Neutrophil (primary cell): ENCODE measurements at regions not wholly inside any gene's neighbourhood (a gene's known extent, or its start where the extent isn't known, plus 50 kb on each side); places are given as distances from the start of the nearest gene placed in this dataset.

ENCODE experiments used
- H3K27ac ChIP-seq: fragments of 200-600 bp; sonication (generic); 2 replicates; pipeline ENCODE4 v1.5.1; 2016; ENCODE audit warnings: mild to moderate bottlenecking, moderate library complexity
- H3K27me3 ChIP-seq: fragments of 200-600 bp; sonication (generic); 2 replicates; pipeline ENCODE4 v1.6.0; 2016; ENCODE audit warnings: mild to moderate bottlenecking
- H3K36me3 ChIP-seq: fragments of 200-600 bp; sonication (generic); 2 replicates; pipeline ENCODE4 v1.5.1; 2017
- H3K4me1 ChIP-seq, 2 experiments: fragments of 200-600 bp in 1 of 2; sonication (generic) in 1 of 2; 1 replicate in 1 of 2; 2 replicates in 1 of 2; pipeline versions ENCODE4 v1.5.1 to v1.6.1; 2013 to 2016; ENCODE audit warnings: low read depth in 1 of 2, low read length in 1 of 2, mild to moderate bottlenecking in 1 of 2, moderate library complexity in 1 of 2; ENCODE audit not compliant: control insufficient read depth in 1 of 2, insufficient read depth in 1 of 2
- H3K4me3 ChIP-seq, 2 experiments: fragments of 200-600 bp in 1 of 2; sonication (generic) in 1 of 2; 1 replicate in 1 of 2; 2 replicates in 1 of 2; pipeline ENCODE4 v1.5.1; 2013 to 2016; ENCODE audit warnings: low read depth in 1 of 2, low read length in 1 of 2, mild to moderate bottlenecking in 1 of 2, moderate library complexity in 1 of 2
- H3K9me3 ChIP-seq: fragments of 200-600 bp; sonication (generic); 2 replicates; pipeline ENCODE4 v1.5.1; 2016
- TF ChIP-seq, protein P1 (sequence below): fragments of 200-600 bp; sonication (generic); IDR thresholded peaks from 2 replicates; pipeline ENCODE4 v1.5.1; 2016; ENCODE audit warnings: antibody characterized with exemption

GRCh38 chr1:199292896-199293295 is 654.1 kb downstream of the PTPRC start:
- TF ChIP-seq, protein P1, sequence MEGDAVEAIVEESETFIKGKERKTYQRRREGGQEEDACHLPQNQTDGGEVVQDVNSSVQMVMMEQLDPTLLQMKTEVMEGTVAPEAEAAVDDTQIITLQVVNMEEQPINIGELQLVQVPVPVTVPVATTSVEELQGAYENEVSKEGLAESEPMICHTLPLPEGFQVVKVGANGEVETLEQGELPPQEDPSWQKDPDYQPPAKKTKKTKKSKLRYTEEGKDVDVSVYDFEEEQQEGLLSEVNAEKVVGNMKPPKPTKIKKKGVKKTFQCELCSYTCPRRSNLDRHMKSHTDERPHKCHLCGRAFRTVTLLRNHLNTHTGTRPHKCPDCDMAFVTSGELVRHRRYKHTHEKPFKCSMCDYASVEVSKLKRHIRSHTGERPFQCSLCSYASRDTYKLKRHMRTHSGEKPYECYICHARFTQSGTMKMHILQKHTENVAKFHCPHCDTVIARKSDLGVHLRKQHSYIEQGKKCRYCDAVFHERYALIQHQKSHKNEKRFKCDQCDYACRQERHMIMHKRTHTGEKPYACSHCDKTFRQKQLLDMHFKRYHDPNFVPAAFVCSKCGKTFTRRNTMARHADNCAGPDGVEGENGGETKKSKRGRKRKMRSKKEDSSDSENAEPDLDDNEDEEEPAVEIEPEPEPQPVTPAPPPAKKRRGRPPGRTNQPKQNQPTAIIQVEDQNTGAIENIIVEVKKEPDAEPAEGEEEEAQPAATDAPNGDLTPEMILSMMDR, result no peak
- Histone ChIP-seq H3K36me3 (no peaks in the 10 kb centered on the region), H3K4me3 (no peak overlapping the region), H3K9me3 (no peaks in the 10 kb centered on the region), H3K4me1 (no peaks in the 10 kb centered on the region), H3K27ac (no peak overlapping the region), H3K27me3 (no peaks in the 10 kb centered on the region)

- H3K4me1 ChIP-seq, result no peaks in the 10 kb centered on the region
- no peaks in the 10 kb centered on the region for H3K27me3 ChIP-seq
- no peaks in the 10 kb centered on the region for H3K36me3 ChIP-seq
- H3K9me3 ChIP-seq, result no peaks in the 10 kb centered on the region
- no peak overlapping the region for H3K4me3 ChIP-seq
- H3K27ac ChIP-seq, result no peak overlapping the region
- TF ChIP-seq, protein P1, result no peak
Observed at GRCh38 chr1:199295107-199295506, 656.3 kb downstream of the PTPRC start.

DNA sequence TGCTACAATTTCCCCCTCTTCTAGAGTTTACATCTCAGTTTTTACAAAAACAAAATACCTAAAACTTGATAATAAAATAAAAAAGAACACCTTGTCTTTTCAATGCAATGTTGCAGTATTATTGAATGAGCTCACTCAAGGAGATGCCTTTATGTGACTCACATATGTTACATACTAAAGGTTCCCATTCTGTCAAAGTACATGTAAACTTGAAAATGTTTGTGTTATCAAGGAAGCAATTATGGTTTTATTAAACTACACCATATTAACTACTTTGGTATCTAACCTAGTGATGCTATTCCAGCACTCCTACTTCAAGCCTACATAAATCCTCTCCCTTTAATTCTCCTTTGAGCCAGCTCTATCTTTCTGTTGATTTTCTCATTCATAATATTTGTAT is 658.3 kb downstream of the PTPRC start:
- no peaks in the 10 kb centered on the region for H3K9me3 ChIP-seq
- no peaks in the 10 kb centered on the region for H3K4me1 ChIP-seq
- no peaks in the 10 kb centered on the region for H3K27me3 ChIP-seq
- H3K4me3 ChIP-seq, result no peak overlapping the region
- TF ChIP-seq, protein P1, result no peak
- no peak overlapping the region for H3K27ac ChIP-seq
- no peaks in the 10 kb centered on the region for H3K36me3 ChIP-seq

DNA sequence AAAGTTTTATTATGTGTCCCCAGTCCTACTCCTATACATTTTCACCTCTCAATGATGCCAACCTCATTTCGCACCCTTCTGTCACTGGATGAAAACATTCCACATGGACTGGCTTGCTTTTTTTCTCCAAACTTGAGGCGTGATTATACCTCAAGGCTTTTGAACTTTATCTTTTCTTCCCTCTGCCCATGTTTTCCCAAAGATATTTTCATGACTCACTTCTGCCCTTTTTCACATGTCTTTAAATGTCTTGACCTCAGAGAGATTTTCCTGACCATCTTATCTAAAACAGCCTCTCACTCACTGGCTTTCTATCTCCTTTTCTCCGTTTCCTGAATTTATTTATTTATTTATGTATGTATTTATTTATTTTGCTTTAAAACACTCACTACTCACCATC is 659.0 kb downstream of the PTPRC start:
- TF ChIP-seq, protein P1, result no peak
- no peaks in the 10 kb centered on the region for H3K9me3 ChIP-seq
- H3K27me3 ChIP-seq, result no peaks in the 10 kb centered on the region
- H3K4me3 ChIP-seq, result no peak overlapping the region
- H3K27ac ChIP-seq, result no peak overlapping the region
- H3K4me1 ChIP-seq, result no peaks in the 10 kb centered on the region
- H3K36me3 ChIP-seq, result no peaks in the 10 kb centered on the region

- Histone ChIP-seq H3K27ac (no peak overlapping the region), H3K9me3 (no peaks in the 10 kb centered on the region), H3K4me3 (no peak overlapping the region), H3K27me3 (no peaks in the 10 kb centered on the region), H3K4me1 (no peaks in the 10 kb centered on the region), H3K36me3 (no peaks in the 10 kb centered on the region)
- TF ChIP-seq, protein P1, result no peak
Observed at GRCh38 chr1:199298825-199299224, 660.0 kb downstream of the PTPRC start.
